HG02884 (cell line): ENCODE measurements at regions not wholly inside any gene's neighbourhood (a gene's known extent, or its start where the extent isn't known, plus 50 kb on each side); places are given as distances from the start of the nearest gene placed in this dataset.
"Not testable (repeated sequence)": the region's sequence is repeated elsewhere in the genome, so short reads cannot be mapped to it uniquely, and the experiment has no call there.

Experiments
- ATAC-seq: cut with Tn5 transposase; IDR thresholded peaks from one replicate; pipeline ENCODE4 v1.9.1; 2021; ENCODE audit warnings: mild to moderate bottlenecking, moderate library complexity; ENCODE audit not compliant: unreplicated experiment

GRCh38 chr6:917296-917695 is 224.4 kb upstream of the EXOC2 start:
- ATAC-seq = no peak

- ATAC-seq = no peak
These were observed 223.2 kb upstream of the EXOC2 start for GRCh38 chr6:916131-916530.

GRCh38 chr6:912871-913835 is 220.2 kb upstream of the EXOC2 start:
- ATAC-seq = no peak

- no peak for ATAC-seq
These were observed 215.0 kb upstream of the EXOC2 start for GRCh38 chr6:907928-908327.

- no peak for ATAC-seq
These were observed 214.0 kb upstream of the EXOC2 start for GRCh38 chr6:906920-907319.

GRCh38 chr6:905556-905955 is 212.6 kb upstream of the EXOC2 start:
- no peak for ATAC-seq

- no peak for ATAC-seq
These were observed 212.1 kb upstream of the EXOC2 start for GRCh38 chr6:904994-905393.

GRCh38 chr6:903761-904160 is 210.8 kb upstream of the EXOC2 start:
- no peak for ATAC-seq

GRCh38 chr6:901696-902460 is 208.9 kb upstream of the EXOC2 start:
- ATAC-seq = no peak

- no peak for ATAC-seq
These were observed 208.0 kb upstream of the EXOC2 start for GRCh38 chr6:900716-901605.

- ATAC-seq = no peak
These were observed 204.7 kb upstream of the EXOC2 start for GRCh38 chr6:897528-898207.

- no peak for ATAC-seq
These were observed 201.3 kb upstream of the EXOC2 start for GRCh38 chr6:894274-894673.

- ATAC-seq = no peak
These were observed 198.1 kb upstream of the EXOC2 start for GRCh38 chr6:890995-891394.

GRCh38 chr6:890201-890600 is 197.3 kb upstream of the EXOC2 start:
- ATAC-seq = no peak

GRCh38 chr6:887583-888235 is 194.8 kb upstream of the EXOC2 start:
- ATAC-seq = no peak

GRCh38 chr6:886116-886515 is 193.2 kb upstream of the EXOC2 start:
- ATAC-seq = not testable (repeated sequence)

GRCh38 chr6:885051-885590 is 192.2 kb upstream of the EXOC2 start:
- no peak for ATAC-seq

- no peak for ATAC-seq
These were observed 191.6 kb upstream of the EXOC2 start for GRCh38 chr6:884570-884969.

GRCh38 chr6:882084-882598 is 189.2 kb upstream of the EXOC2 start:
- ATAC-seq = no peak
